ENCODE measurements at regions not wholly inside any gene's neighbourhood (a gene's known extent, or its start where the extent isn't known, plus 50 kb on each side); places are given as distances from the start of the nearest gene placed in this dataset.

DNA sequence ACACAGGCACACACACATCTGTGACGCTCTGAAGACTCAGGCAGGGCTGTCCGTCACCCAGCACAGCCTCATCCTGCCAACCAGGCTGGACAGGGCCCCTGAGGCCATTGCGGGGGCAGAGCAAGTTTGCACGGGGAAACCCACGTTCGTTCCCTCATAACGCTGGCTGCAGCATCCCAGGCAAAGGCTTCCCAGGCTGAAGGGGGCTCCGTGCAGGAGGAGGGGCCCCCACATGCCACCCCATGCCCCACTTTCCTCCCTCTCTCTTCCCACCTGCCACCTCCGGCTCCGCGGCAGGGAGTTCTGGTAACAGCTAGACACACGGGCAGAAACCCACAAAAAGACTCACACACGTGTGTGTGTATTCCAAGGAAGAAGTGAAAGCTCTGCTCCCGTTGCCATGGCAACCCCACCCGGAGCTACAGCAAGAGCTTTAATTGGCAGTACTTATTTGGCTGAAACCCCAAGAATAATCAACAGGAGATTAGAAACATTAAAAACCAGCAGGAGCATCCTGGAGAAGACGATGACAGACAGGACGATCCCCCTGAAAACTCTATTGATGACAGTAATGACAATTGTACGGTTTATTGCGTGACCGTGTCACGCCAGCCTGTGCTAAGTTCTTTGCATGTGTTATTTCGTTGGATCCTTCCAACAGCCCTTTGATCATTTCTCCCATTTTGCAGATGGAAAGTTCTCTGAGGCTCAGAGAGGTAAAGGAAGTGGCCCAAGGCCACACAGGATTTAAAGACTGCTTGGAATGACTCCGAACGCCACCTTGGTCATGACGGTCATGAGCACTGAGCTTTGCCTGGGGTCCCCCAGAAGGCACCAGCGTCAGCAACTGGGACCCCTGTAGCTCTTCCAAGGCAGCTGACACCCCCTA is 247.1 kb downstream of the NPHP4 start:
- no peak for DNase-seq (ENCODE audit: low read depth)
- TF ChIP-seq, protein P1, sequence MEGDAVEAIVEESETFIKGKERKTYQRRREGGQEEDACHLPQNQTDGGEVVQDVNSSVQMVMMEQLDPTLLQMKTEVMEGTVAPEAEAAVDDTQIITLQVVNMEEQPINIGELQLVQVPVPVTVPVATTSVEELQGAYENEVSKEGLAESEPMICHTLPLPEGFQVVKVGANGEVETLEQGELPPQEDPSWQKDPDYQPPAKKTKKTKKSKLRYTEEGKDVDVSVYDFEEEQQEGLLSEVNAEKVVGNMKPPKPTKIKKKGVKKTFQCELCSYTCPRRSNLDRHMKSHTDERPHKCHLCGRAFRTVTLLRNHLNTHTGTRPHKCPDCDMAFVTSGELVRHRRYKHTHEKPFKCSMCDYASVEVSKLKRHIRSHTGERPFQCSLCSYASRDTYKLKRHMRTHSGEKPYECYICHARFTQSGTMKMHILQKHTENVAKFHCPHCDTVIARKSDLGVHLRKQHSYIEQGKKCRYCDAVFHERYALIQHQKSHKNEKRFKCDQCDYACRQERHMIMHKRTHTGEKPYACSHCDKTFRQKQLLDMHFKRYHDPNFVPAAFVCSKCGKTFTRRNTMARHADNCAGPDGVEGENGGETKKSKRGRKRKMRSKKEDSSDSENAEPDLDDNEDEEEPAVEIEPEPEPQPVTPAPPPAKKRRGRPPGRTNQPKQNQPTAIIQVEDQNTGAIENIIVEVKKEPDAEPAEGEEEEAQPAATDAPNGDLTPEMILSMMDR (IDR thresholded peaks at IDR 0.05; ENCODE audit: insufficient read depth, low read depth, low read length, missing control alignments), result no peak
- H3K4me3 ChIP-seq (ENCODE audit: low read depth, low read length), result no peak overlapping the region

DNA sequence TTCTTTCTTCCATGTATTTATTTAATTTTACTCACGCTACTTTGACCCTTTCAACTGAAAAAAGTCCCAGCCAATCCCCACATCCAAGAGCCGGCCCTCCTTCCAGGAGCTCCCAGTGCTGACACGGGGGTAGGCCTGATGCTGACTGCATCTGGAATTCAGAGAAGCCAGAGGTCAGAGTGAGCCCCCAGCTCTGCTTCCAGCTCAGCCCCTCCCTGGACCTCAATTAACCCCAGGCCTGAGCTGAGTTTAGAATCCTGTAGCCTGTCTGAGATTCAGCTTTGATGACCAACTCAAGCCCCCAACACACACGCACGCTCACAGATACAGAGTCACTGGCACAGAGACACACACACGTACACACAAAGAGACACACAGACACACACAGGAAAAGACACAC is 247.9 kb downstream of the NPHP4 start:
- no peak overlapping the region for H3K4me3 ChIP-seq (ENCODE audit: low read depth, low read length)
- no peak for DNase-seq (ENCODE audit: low read depth)
- TF ChIP-seq, protein P1 (IDR thresholded peaks at IDR 0.05; ENCODE audit: insufficient read depth, low read depth, low read length, missing control alignments), result no peak

DNA sequence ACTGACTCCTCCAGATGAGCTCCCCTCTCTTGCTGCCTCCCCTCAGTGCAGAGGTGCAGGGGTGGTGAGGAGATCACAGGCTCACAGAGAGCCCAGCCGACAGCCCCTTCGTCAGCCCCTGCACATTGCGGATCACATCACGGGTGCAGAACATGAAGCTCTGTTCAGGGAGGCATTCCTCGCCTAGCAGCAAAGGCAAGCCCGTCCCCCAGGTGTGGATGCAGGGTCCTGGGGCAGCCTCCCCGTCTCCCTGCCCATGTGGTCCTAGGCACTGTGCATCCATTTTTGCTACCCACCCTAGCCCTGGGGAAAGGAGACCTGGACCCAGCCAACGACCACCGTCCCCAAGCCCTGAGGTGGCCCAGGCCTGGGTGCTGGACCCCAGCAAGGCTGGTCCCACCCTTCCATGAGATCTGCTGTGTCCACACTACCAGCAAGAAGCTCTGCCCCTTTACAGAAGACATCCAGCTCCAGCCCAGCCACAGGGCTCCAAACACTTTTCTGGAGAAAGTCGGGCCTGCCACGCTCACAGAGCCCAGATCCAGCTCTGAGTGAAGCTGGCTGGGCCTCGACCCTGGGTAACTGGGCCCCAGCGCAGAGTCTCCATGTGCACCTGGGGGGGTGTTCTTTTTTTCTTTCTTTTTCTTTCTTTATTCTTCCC is 248.7 kb downstream of the NPHP4 start:
- DNase-seq (ENCODE audit: low read depth), result no peak
- TF ChIP-seq, protein P1 (IDR thresholded peaks at IDR 0.05; ENCODE audit: insufficient read depth, low read depth, low read length, missing control alignments), result no peak
- H3K4me3 ChIP-seq (ENCODE audit: low read depth, low read length), result no peak overlapping the region

DNA sequence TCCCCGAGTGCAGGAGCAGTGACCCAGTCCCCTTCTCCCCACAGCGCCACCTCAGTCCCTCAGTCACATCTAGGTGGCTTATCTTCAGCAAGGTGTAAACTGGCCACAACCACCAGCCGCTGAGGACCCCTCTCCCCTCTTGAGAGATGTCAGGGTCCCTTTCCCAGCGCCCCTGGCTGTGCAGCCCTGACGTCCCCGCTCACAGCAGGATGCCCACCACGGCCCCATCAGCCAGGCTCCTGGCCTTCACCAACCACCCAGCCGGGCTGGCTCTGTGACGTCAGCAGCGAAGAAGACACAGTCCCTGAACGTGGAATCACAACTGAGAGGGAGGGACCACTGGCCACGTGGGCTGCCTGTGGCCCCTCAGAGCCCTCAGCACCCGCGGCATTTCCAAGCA is 249.4 kb downstream of the NPHP4 start:
- TF ChIP-seq, protein P1 (IDR thresholded peaks at IDR 0.05; ENCODE audit: insufficient read depth, low read depth, low read length, missing control alignments), result no peak

DNA sequence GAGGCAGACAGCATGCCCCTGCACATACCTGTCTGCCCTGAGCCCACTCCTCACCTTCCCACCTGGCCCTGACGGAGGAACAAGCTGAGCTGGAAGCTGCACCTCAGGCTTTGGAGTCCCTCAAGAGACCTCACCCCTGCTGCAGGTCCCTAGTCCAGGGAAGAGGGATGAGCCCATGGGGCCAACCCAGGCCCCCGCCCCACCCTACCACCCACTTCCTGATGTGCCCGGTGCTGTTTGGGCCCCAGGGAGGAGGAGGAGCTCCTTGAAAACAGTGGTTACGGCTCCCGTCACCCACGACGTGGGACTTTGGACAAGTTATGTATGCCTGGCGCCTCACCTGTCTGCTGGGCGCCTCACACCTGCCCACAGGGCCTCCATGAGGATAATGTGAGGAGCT is 250.2 kb downstream of the NPHP4 start:
- DNase-seq (ENCODE audit: low read depth), result no peak
- no peak overlapping the region for H3K4me3 ChIP-seq (ENCODE audit: low read depth, low read length)
- TF ChIP-seq, protein P1 (IDR thresholded peaks at IDR 0.05; ENCODE audit: insufficient read depth, low read depth, low read length, missing control alignments), result no peak

More for the DNA sequence above, 249.4 kb downstream of the NPHP4 start:
- no peak overlapping the region for H3K4me3 ChIP-seq (ENCODE audit: low read depth, low read length)
- DNase-seq (ENCODE audit: low read depth), result no peak

DNA sequence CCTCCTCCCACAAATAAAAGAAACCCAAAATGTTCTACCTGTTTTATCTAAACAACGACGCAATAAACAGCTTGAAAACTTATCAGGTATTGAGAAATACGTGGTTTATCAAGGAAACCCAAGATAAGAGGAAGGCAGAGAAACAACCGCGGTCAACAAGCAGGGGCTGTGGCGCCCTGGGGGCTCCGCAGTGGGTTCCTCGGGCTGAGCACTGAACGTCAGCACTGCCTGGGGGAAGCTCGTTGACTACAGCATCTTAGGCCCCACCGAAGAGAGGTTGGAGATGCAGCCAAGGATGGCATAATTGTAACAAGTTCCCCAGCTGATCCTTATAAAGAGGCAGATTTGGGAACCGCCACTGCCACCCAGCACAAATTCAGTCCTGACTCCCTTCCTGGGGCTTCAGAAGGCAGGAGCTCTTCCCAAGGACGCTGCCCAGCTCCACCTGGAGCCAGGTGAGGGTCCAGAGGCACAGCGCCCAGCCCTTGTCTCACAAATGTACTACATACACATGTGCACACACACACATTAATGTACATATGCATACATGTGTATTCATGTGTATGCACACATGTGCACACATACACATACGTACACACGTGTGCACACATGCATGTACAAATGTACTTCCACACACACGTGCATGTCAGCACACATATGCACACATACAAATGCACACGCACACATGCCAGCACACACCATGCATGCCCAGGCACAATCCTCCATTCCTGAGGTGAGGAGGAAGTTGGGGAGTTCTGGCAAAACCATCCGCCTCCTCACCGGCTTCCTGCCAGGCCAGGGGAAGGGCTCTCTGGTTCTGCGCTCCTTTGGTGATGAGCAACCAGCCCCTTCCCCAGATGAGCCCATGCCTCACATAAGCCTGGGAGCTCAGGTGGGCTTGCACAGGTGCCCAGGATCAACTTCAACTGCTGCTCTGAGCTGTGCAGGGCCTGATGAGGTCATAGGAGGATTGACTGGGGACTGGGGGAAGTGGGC is 251.1 kb downstream of the NPHP4 start:
- TF ChIP-seq, protein P1 (IDR thresholded peaks at IDR 0.05; ENCODE audit: insufficient read depth, low read depth, low read length, missing control alignments), result no peak
- no peak for DNase-seq (ENCODE audit: low read depth)
- no peak overlapping the region for H3K4me3 ChIP-seq (ENCODE audit: low read depth, low read length)

Data from GM12865 (cell line).